Hematopoietic multipotent progenitor cell treated with erythropoietin and hydrocortisone succinate and interleukin-3 and kit ligand, for 4 days (in vitro differentiated cells): ENCODE measurements at regions not wholly inside any gene's neighbourhood (a gene's known extent, or its start where the extent isn't known, plus 50 kb on each side); places are given as distances from the start of the nearest gene placed in this dataset.
"Not testable (repeated sequence)": the region's sequence is repeated elsewhere in the genome, so short reads cannot be mapped to it uniquely, and the experiment has no call there.

Source experiments
- DNase-seq: peaks from one replicate; pipeline ENCODE4 v3.0.0-alpha.2; 2015

GRCh38 chr1:60847855-60848582 lies 234.3 kb upstream of the NFIA start:
- no peak for DNase-seq

- DNase-seq = no peak
Observed at GRCh38 chr1:60847391-60847790, 235.0 kb upstream of the NFIA start.

GRCh38 chr1:60845659-60846058 lies 236.7 kb upstream of the NFIA start:
- DNase-seq = not testable (repeated sequence)

GRCh38 chr1:60842304-60842703 lies 240.1 kb upstream of the NFIA start:
- no peak for DNase-seq

- DNase-seq = no peak
Observed at GRCh38 chr1:60841116-60842046, 241.0 kb upstream of the NFIA start.

- not testable (repeated sequence) for DNase-seq
Observed at GRCh38 chr1:60840476-60840875, 241.9 kb upstream of the NFIA start.

- DNase-seq = no peak
Observed at GRCh38 chr1:60835649-60836048, 246.7 kb upstream of the NFIA start.

GRCh38 chr1:60833173-60833572 lies 249.2 kb upstream of the NFIA start:
- peak; percentile 81 for DNase-seq

- peak; percentile 94 for DNase-seq
Observed at GRCh38 chr1:60832367-60832766, 250.0 kb upstream of the NFIA start.

GRCh38 chr1:60831780-60832179 lies 250.6 kb upstream of the NFIA start:
- no peak for DNase-seq

GRCh38 chr1:60828944-60829343 lies 253.4 kb upstream of the NFIA start:
- DNase-seq = no peak

GRCh38 chr1:60826320-60827094 lies 255.9 kb upstream of the NFIA start:
- DNase-seq = no peak

- DNase-seq = no peak
Observed at GRCh38 chr1:60825593-60825992, 256.8 kb upstream of the NFIA start.

GRCh38 chr1:60823151-60823550 lies 259.2 kb upstream of the NFIA start:
- DNase-seq = no peak

- DNase-seq = no peak
Observed at GRCh38 chr1:60822252-60822651, 260.1 kb upstream of the NFIA start.

GRCh38 chr1:60821156-60821555 lies 261.2 kb upstream of the NFIA start:
- DNase-seq = no peak

GRCh38 chr1:60818969-60819701 lies 263.2 kb upstream of the NFIA start:
- DNase-seq = no peak

- DNase-seq = no peak
Observed at GRCh38 chr1:60813071-60813470, 269.3 kb upstream of the NFIA start.

- DNase-seq = no peak
Observed at GRCh38 chr1:60809204-60809980, 273.0 kb upstream of the NFIA start.

- DNase-seq = no peak
Observed at GRCh38 chr1:60808676-60809075, 273.7 kb upstream of the NFIA start.

- no peak for DNase-seq
Observed at GRCh38 chr1:60802884-60803283, 279.5 kb upstream of the NFIA start.

GRCh38 chr1:60797351-60797750 lies 285.0 kb upstream of the NFIA start:
- DNase-seq = no peak
